Testis (tissue), 2 donors: ENCODE measurements at regions not wholly inside any gene's neighbourhood (a gene's known extent, or its start where the extent isn't known, plus 50 kb on each side); places are given as distances from the start of the nearest gene placed in this dataset.

Experiments used
- DNase-seq: peaks from one replicate; pipeline ENCODE4 v3.0.0-alpha.2; 2019
- H3K27ac ChIP-seq, 2 donors: fragments of 200-600 bp; sonication (generic); one replicate each; pipeline ENCODE4 v1.5.1; 2019
- H3K27me3 ChIP-seq: fragments of 200-600 bp; sonication (generic); one replicate; pipeline ENCODE4 v1.5.1; 2019
- H3K36me3 ChIP-seq: fragments of 200-600 bp; sonication (generic); one replicate; pipeline ENCODE4 v1.5.1; 2017; ENCODE audit warnings: low read depth; ENCODE audit errors: missing control alignments
- H3K4me1 ChIP-seq: fragments of 200-600 bp; sonication (generic); one replicate; pipeline ENCODE4 v1.5.1; 2019
- H3K4me3 ChIP-seq, 2 donors: fragments of 200-600 bp; sonication (generic); one replicate each; pipeline ENCODE4 v1.5.1; 2017 to 2019
- H3K9me3 ChIP-seq: fragments of 200-600 bp; sonication (generic); one replicate; pipeline ENCODE4 v1.5.1; 2017
- CTCF ChIP-seq, 3 experiments: fragments of 450-650 bp in 2 of 3; fragments of 200-600 bp in 1 of 3; sonication (generic) in 1 of 3; IDR thresholded peaks; one replicate each; pipeline ENCODE4 v1.5.1; 2016 to 2019; ENCODE audit warnings: antibody characterized with exemption in 3 of 3, mild to moderate bottlenecking in 2 of 3, moderate library complexity in 1 of 3
- POLR2A ChIP-seq: fragments of 450-650 bp; IDR thresholded peaks from one replicate; pipeline ENCODE4 v1.6.1; 2017; ENCODE audit warnings: antibody characterized with exemption, mild to moderate bottlenecking, moderate library complexity
- WGBS, 2 donors: methylation state at CpG; one replicate each; pipeline ENCODE4 v1.1.5; 2018; 5-methylcytosine and 5-hydroxymethylcytosine counted together
- intact Hi-C: fragments of 100-400 bp; cut with DNase I; formaldehyde crosslinking; loops from one replicate; pipeline ENCODE4 v1.15.1; 2023; ENCODE audit warnings: low total_unique reads

- peak; percentile 33 for DNase-seq
- TF ChIP-seq CTCF (IDR thresholded peaks at IDR 0.05) (no peak), POLR2A (no peak)
- Histone ChIP-seq H3K27me3 (no peaks in the 10 kb centered on the region), H3K4me1 (peaks cover 11% of the 10 kb centered on the region), H3K9me3 (no peaks in the 10 kb centered on the region), H3K36me3 (no peaks in the 10 kb centered on the region), H3K27ac (no peak overlapping the region), H3K4me3 (no peak overlapping the region)
- 40 to 42% methylated on average over 7 to 10 of the region's 10 CpGs for WGBS, 2 donors
- intact Hi-C loops: no loop called here
These were observed 183.8 kb upstream of the NTM start for GRCh38 chr11:131186629-131187101.

GRCh38 chr11:131190446-131190845 is 180.0 kb upstream of the NTM start:
- Histone ChIP-seq H3K27ac (no peak overlapping the region), H3K9me3 (no peaks in the 10 kb centered on the region), H3K27me3 (no peaks in the 10 kb centered on the region), H3K36me3 (no peaks in the 10 kb centered on the region), H3K4me1 (peaks cover 8% of the 10 kb centered on the region), H3K4me3 (no peak overlapping the region)
- DNase-seq: no peak
- intact Hi-C loops: no loop called here
- WGBS, 2 donors: 55 to 60% methylated on average over 5 of the region's 5 CpGs
- TF ChIP-seq POLR2A (no peak), CTCF (IDR thresholded peaks at IDR 0.05) (no peak)

- TF ChIP-seq CTCF (IDR thresholded peaks at IDR 0.05) (no peak), POLR2A (no peak)
- Histone ChIP-seq H3K36me3 (no peaks in the 10 kb centered on the region), H3K4me3 (no peak overlapping the region), H3K27me3 (no peaks in the 10 kb centered on the region), H3K27ac (no peak overlapping the region), H3K9me3 (no peaks in the 10 kb centered on the region), H3K4me1 (peaks cover 7% of the 10 kb centered on the region)
- DNase-seq: no peak
- intact Hi-C loops: no loop called here
- 42 to 48% methylated on average over 4 of the region's 4 CpGs for WGBS, 2 donors
These were observed 178.8 kb upstream of the NTM start for GRCh38 chr11:131191606-131192005.

- H3K36me3 ChIP-seq: no peaks in the 10 kb centered on the region
- H3K4me3 ChIP-seq: no peak overlapping the region
- TF ChIP-seq POLR2A (no peak), CTCF (IDR thresholded peaks at IDR 0.05) (no peak)
- WGBS, 2 donors: 87 to 94% methylated on average over 12 of the region's 12 CpGs
- H3K4me1 ChIP-seq: peaks cover 7% of the 10 kb centered on the region
- DNase-seq: no peak
- no peaks in the 10 kb centered on the region for H3K27me3 ChIP-seq
- intact Hi-C loops: no loop called here
- no peaks in the 10 kb centered on the region for H3K9me3 ChIP-seq
- H3K27ac ChIP-seq: no peak overlapping the region
These were observed 177.8 kb upstream of the NTM start for GRCh38 chr11:131192628-131193027.

- no peaks in the 10 kb centered on the region for H3K9me3 ChIP-seq
- H3K4me3 ChIP-seq: no peak overlapping the region
- no peak for DNase-seq
- no peaks in the 10 kb centered on the region for H3K36me3 ChIP-seq
- H3K4me1 ChIP-seq: peaks cover 7% of the 10 kb centered on the region
- intact Hi-C loops: no loop called here
- TF ChIP-seq CTCF (IDR thresholded peaks at IDR 0.05) (no peak), POLR2A (no peak)
- H3K27ac ChIP-seq: no peak overlapping the region
- 85 to 96% methylated on average over 11 of the region's 11 CpGs for WGBS, 2 donors
- no peaks in the 10 kb centered on the region for H3K27me3 ChIP-seq
These were observed 177.3 kb upstream of the NTM start for GRCh38 chr11:131193031-131193501.
